Natural killer cell (primary cell): ENCODE measurements at regions not wholly inside any gene's neighbourhood (a gene's known extent, or its start where the extent isn't known, plus 50 kb on each side); places are given as distances from the start of the nearest gene placed in this dataset.

ENCODE experiments used
- ATAC-seq, 3 donors: fragments of 150-1000 bp in 2 of 3; fragments of 200-7000 bp in 1 of 3; cut with Tn5 transposase; 1 replicate in 1 of 3; 2 replicates in 2 of 3; pipeline ENCODE4 v1.10.0; 2021; ENCODE audit warnings: mild to moderate bottlenecking in 2 of 3, moderate library complexity in 2 of 3
- DNase-seq, 2 donors: peaks; one replicate each; pipeline versions ENCODE4 v3.0.0 to v3.0.0-alpha.2; 2013 to 2021; ENCODE audit warnings: mixed read lengths in 1 of 2
- H3K27ac ChIP-seq: one replicate; pipeline ENCODE4 v1.5.1; 2013; ENCODE audit warnings: mild to moderate bottlenecking, low read length
- H3K27me3 ChIP-seq: one replicate; pipeline ENCODE4 v1.6.1; 2013; ENCODE audit warnings: low read length; ENCODE audit not compliant: control insufficient read depth, insufficient read depth
- H3K36me3 ChIP-seq: one replicate; pipeline ENCODE4 v1.6.1; 2013; ENCODE audit warnings: low read length; ENCODE audit not compliant: control insufficient read depth, insufficient read depth
- H3K4me1 ChIP-seq: one replicate; pipeline ENCODE4 v1.6.1; 2013; ENCODE audit warnings: low read length; ENCODE audit not compliant: control insufficient read depth, insufficient read depth
- H3K4me3 ChIP-seq: one replicate; pipeline ENCODE4 v1.5.1; 2013; ENCODE audit warnings: low read length
- H3K9me3 ChIP-seq: one replicate; pipeline ENCODE4 v1.6.1; 2013; ENCODE audit warnings: low read length; ENCODE audit not compliant: control insufficient read depth, insufficient read depth
- H3K27ac Mint-ChIP-seq, 2 donors: one replicate each; pipeline ENCODE4 v1.8.0; 2022; ENCODE audit warnings: mild to moderate bottlenecking in 2 of 2, mixed read lengths in 2 of 2, moderate library complexity in 1 of 2
- H3K27me3 Mint-ChIP-seq, 2 donors: one replicate each; pipeline ENCODE4 v1.8.0; 2022; ENCODE audit warnings: low read depth in 2 of 2, mixed read lengths in 2 of 2
- H3K36me3 Mint-ChIP-seq: one replicate; pipeline ENCODE4 v1.8.0; 2022; ENCODE audit warnings: mixed read lengths
- H3K4me1 Mint-ChIP-seq, 2 donors: one replicate each; pipeline ENCODE4 v1.8.0; 2022; ENCODE audit warnings: mixed read lengths in 2 of 2
- H3K4me3 Mint-ChIP-seq: one replicate; pipeline ENCODE4 v1.8.0; 2022; ENCODE audit warnings: mild to moderate bottlenecking, moderate library complexity, mixed read lengths
- H3K9me3 Mint-ChIP-seq, 2 donors: one replicate each; pipeline ENCODE4 v1.8.0; 2022; ENCODE audit warnings: mixed read lengths in 2 of 2
- CTCF ChIP-seq: fragments of 200-600 bp; IDR thresholded peaks from one replicate; pipeline ENCODE4 v1.8.0; 2022; ENCODE audit warnings: antibody characterized with exemption
- WGBS: methylation state at CpG from one replicate; pipeline ENCODE4 v1.1.7; 2013; ENCODE audit warnings: missing lambda C conversion rate; ENCODE audit not compliant: insufficient coverage; 5-methylcytosine and 5-hydroxymethylcytosine counted together
- intact Hi-C: fragments of 100-400 bp; cut with micrococcal nuclease; formaldehyde crosslinking; loops from one replicate; pipeline ENCODE4 v1.14.2; 2022

- ATAC-seq: no peak
- Mint-ChIP-seq H3K36me3 (no peaks in the 10 kb centered on the region), H3K4me1 (peaks cover 76 to 80% of the 10 kb centered on the region in 2 donors), H3K27me3 (no peaks in the 10 kb centered on the region), H3K4me3 (peak overlapping the region; percentile 48), H3K27ac (peak overlapping the region; percentile 65 to 87), H3K9me3 (no peaks in the 10 kb centered on the region)
- TF ChIP-seq CTCF: no peak
- H3K4me1 ChIP-seq: peaks cover 44% of the 10 kb centered on the region
- intact Hi-C loops: no loop called here
- H3K27ac ChIP-seq: no peak overlapping the region
- H3K4me3 ChIP-seq: no peak overlapping the region
- no peaks in the 10 kb centered on the region for H3K36me3 ChIP-seq
- DNase-seq: no peak
- WGBS: 89% methylated on average over 1 of the region's 3 CpGs
- no peaks in the 10 kb centered on the region for H3K27me3 ChIP-seq
- H3K9me3 ChIP-seq: no peaks in the 10 kb centered on the region
Measured at GRCh38 chr2:12498286-12498685, 218.4 kb upstream of the TRIB2 start.

- Histone ChIP-seq H3K9me3 (no peaks in the 10 kb centered on the region), H3K27ac (no peak overlapping the region), H3K4me3 (no peak overlapping the region), H3K4me1 (peaks cover 46% of the 10 kb centered on the region), H3K36me3 (no peaks in the 10 kb centered on the region), H3K27me3 (no peaks in the 10 kb centered on the region)
- ATAC-seq (no peak), DNase-seq (no peak)
- peaks cover 79 to 80% of the 10 kb centered on the region in 2 donors for H3K4me1 Mint-ChIP-seq
- peak overlapping the region; percentile 65 to 87 for H3K27ac Mint-ChIP-seq
- no peaks in the 10 kb centered on the region for H3K36me3 Mint-ChIP-seq
- intact Hi-C loops: no loop called here
- H3K27me3 Mint-ChIP-seq: no peaks in the 10 kb centered on the region
- 100% methylated on average over 1 of the region's 1 CpG for WGBS
- H3K4me3 Mint-ChIP-seq: no peak overlapping the region
- no peaks in the 10 kb centered on the region for H3K9me3 Mint-ChIP-seq
- TF ChIP-seq CTCF: no peak
Measured at GRCh38 chr2:12498704-12499103, 218.0 kb upstream of the TRIB2 start.

- ATAC-seq: no peak
- intact Hi-C loops: loop anchor here (2.0 to 10.0 kb wide), 3 partner anchors 14 to 446 kb away; no protein-coding TSS in a partner anchor
- H3K36me3 Mint-ChIP-seq: no peaks in the 10 kb centered on the region
Measured at GRCh38 chr2:12500899-12501298, 215.8 kb upstream of the TRIB2 start.

More at GRCh38 chr2:12500899-12501298, 215.8 kb upstream of the TRIB2 start:
- no peaks in the 10 kb centered on the region for H3K9me3 ChIP-seq
- no peaks in the 10 kb centered on the region for H3K27me3 ChIP-seq
- peaks cover 86 to 93% of the 10 kb centered on the region in 2 donors for H3K4me1 Mint-ChIP-seq
- H3K9me3 Mint-ChIP-seq: no peaks in the 10 kb centered on the region
- H3K4me3 Mint-ChIP-seq: peak overlapping the region; percentile 81
- peak overlapping the region; percentile 65 to 90 for H3K27ac Mint-ChIP-seq
- H3K27me3 Mint-ChIP-seq: no peaks in the 10 kb centered on the region
- peak overlapping the region; percentile 55 for H3K27ac ChIP-seq
- peaks cover 57% of the 10 kb centered on the region for H3K4me1 ChIP-seq
- H3K4me3 ChIP-seq: no peak overlapping the region
- no peaks in the 10 kb centered on the region for H3K36me3 ChIP-seq
- TF ChIP-seq CTCF: no peak
- no CpG with 5 or more reads among the region's 1 CpG for WGBS
- DNase-seq: no peak
